ENCODE measurements at regions not wholly inside any gene's neighbourhood (a gene's known extent, or its start where the extent isn't known, plus 50 kb on each side); places are given as distances from the start of the nearest gene placed in this dataset.

DNA sequence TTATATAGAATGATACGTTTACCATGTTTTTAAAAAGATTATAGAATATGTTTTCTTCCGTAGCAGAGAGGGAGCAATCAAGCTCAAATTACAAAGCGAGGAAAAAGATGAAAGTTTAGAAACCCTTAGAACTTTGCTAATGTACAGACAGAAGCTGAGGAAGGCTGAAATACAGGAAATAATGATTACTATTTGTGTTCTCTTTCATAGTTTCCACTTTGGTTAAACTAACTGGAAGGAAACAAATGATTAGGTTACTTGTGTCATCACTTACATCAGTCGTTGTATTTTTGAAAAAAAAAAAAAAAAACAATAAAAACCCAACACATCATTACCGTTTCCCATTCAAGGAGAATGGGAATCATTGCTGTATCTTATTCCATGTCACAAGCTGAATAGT lies 337.8 kb upstream of the CBLB start:
- TF ChIP-seq POLR2A (IDR thresholded peaks at IDR 0.05; ENCODE audit: low read depth, low read length) (no peak), TAF1 (IDR thresholded peaks at IDR 0.05; ENCODE audit: borderline replicate concordance, low read depth, low read length) (no peak), POLR2AphosphoS5 (IDR thresholded peaks at IDR 0.05; ENCODE audit: low read depth, low read length) (no peak)

Measured in GM12892 (cell line).